Tibial artery (tissue), 4 donors: ENCODE measurements at regions not wholly inside any gene's neighbourhood (a gene's known extent, or its start where the extent isn't known, plus 50 kb on each side); places are given as distances from the start of the nearest gene placed in this dataset.

ENCODE experiments used
- DNase-seq, 2 donors: peaks; one replicate each; pipeline ENCODE4 v3.0.0-alpha.2; 2019
- H3K27ac ChIP-seq, 2 donors: fragments of 200-600 bp; sonication (generic) in 1 of 2; 1 replicate in 1 of 2; 2 replicates in 1 of 2; pipeline ENCODE4 v1.5.1; 2018 to 2019; ENCODE audit warnings: mild to moderate bottlenecking in 1 of 2
- H3K27me3 ChIP-seq, 2 donors: fragments of 200-600 bp; sonication (generic) in 1 of 2; one replicate each; pipeline versions ENCODE4 v1.5.1 to v1.6.0; 2016 to 2019
- H3K36me3 ChIP-seq, 3 donors: fragments of 200-600 bp; sonication (generic) in 2 of 3; one replicate each; pipeline ENCODE4 v1.5.1; 2016 to 2019; ENCODE audit warnings: mild to moderate bottlenecking in 2 of 3
- H3K4me1 ChIP-seq, 4 donors: fragments of 200-600 bp; sonication (generic) in 2 of 4; 1 replicate in 3 of 4; 2 replicates in 1 of 4; pipeline ENCODE4 v1.5.1; 2016 to 2019
- H3K4me3 ChIP-seq, 2 donors: fragments of 200-600 bp; sonication (generic) in 1 of 2; 1 replicate in 1 of 2; 2 replicates in 1 of 2; pipeline ENCODE4 v1.5.1; 2018 to 2019; ENCODE audit warnings: mild to moderate bottlenecking in 2 of 2
- H3K9me3 ChIP-seq, 3 donors: fragments of 200-600 bp; sonication (generic) in 1 of 3; one replicate each; pipeline ENCODE4 v1.5.1; 2016 to 2019
- intact Hi-C: fragments of 100-400 bp; cut with DNase I; formaldehyde crosslinking; loops from one replicate; pipeline ENCODE4 v1.15.0; 2023; ENCODE audit warnings: low total_unique reads
- TF ChIP-seq, protein P1 (sequence below), 2 experiments: fragments of 200-600 bp in 1 of 2; fragments of 450-650 bp in 1 of 2; IDR thresholded peaks; one replicate each; pipeline ENCODE4 v1.5.1; 2017 to 2019; ENCODE audit warnings: antibody characterized with exemption in 2 of 2, mild to moderate bottlenecking in 1 of 2, moderate library complexity in 1 of 2

DNA sequence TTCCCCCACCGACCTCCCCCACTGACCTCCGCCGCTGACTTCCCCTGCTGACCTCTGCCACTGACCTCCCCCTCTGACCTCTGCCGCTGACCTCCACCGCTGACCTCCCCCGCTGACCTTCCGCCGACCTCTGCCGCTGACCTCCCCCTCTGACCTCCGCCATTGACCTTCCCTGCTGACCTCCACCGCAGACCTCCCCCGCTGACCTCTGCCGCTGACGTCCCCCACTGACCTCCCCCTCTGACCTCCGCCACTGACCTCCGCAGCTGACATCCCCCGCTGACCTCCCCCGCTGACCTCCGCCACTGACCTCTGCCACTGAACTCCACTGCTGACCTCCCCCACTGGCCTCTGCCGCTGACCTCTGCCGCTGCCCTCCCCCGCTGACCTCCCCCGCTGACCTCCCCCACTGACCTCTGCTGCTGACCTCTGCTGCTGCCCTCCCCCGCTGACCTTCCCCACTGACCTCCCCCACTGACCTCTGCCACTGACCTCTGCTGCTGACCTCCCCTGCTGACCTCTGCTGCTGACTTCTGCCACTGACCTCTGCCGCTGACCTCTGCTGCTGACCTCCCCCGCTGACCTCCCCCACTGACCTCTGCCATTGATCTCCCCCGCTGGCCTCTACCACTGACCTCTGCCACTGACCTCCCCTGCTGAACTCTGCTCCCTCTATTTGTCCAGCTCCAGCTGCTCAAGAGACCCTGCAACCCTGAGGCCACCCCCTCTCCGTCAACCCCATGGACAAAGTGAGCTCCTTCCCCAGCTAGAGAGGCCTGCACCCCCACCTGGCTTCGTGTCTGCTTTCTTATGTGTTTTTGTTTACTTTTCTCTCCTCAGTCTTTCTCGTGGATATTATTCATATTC lies 91.4 kb upstream of the AFDN start:
- H3K27ac ChIP-seq, result no peak overlapping the region
- H3K27me3 ChIP-seq, result peaks cover 0 to 15% of the 10 kb centered on the region in 2 donors
- peak in 1 of 2 donors; percentile 61 for DNase-seq
- no peak overlapping the region for H3K4me3 ChIP-seq
- H3K4me1 ChIP-seq, result peaks cover 0 to 14% (median 9%) of the 10 kb centered on the region in 4 donors
- intact Hi-C loops, result no loop called here
- H3K9me3 ChIP-seq, result no peaks in the 10 kb centered on the region
- TF ChIP-seq, protein P1, sequence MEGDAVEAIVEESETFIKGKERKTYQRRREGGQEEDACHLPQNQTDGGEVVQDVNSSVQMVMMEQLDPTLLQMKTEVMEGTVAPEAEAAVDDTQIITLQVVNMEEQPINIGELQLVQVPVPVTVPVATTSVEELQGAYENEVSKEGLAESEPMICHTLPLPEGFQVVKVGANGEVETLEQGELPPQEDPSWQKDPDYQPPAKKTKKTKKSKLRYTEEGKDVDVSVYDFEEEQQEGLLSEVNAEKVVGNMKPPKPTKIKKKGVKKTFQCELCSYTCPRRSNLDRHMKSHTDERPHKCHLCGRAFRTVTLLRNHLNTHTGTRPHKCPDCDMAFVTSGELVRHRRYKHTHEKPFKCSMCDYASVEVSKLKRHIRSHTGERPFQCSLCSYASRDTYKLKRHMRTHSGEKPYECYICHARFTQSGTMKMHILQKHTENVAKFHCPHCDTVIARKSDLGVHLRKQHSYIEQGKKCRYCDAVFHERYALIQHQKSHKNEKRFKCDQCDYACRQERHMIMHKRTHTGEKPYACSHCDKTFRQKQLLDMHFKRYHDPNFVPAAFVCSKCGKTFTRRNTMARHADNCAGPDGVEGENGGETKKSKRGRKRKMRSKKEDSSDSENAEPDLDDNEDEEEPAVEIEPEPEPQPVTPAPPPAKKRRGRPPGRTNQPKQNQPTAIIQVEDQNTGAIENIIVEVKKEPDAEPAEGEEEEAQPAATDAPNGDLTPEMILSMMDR (IDR thresholded peaks at IDR 0.05), result no peak
- H3K36me3 ChIP-seq, result no peaks in the 10 kb centered on the region

DNA sequence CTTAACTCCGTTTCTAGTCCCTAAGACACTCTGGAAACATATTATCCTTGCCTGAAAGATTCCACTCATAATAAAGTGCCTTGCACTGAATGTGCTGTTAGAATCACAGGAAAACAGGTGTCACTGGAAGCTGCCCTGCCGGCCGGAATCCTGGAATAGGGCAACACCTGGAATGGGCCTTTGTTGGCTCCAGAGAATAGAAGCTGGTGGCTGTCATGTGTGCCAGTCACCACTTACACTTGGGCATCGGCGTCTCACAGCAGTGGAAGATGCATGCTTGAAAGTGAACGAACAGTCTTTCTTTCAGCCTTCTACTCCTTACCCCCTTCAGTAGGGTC lies 90.8 kb upstream of the AFDN start:
- H3K9me3 ChIP-seq, result no peaks in the 10 kb centered on the region
- peak in 1 of 2 donors; percentile 38 for DNase-seq
- no peak overlapping the region for H3K27ac ChIP-seq
- H3K27me3 ChIP-seq, result peaks cover 0 to 15% of the 10 kb centered on the region in 2 donors
- H3K4me3 ChIP-seq, result no peak overlapping the region
- H3K4me1 ChIP-seq, result peaks cover 0 to 14% (median 9%) of the 10 kb centered on the region in 4 donors
- TF ChIP-seq, protein P1 (IDR thresholded peaks at IDR 0.05), result no peak
- intact Hi-C loops, result no loop called here
- no peaks in the 10 kb centered on the region for H3K36me3 ChIP-seq

DNA sequence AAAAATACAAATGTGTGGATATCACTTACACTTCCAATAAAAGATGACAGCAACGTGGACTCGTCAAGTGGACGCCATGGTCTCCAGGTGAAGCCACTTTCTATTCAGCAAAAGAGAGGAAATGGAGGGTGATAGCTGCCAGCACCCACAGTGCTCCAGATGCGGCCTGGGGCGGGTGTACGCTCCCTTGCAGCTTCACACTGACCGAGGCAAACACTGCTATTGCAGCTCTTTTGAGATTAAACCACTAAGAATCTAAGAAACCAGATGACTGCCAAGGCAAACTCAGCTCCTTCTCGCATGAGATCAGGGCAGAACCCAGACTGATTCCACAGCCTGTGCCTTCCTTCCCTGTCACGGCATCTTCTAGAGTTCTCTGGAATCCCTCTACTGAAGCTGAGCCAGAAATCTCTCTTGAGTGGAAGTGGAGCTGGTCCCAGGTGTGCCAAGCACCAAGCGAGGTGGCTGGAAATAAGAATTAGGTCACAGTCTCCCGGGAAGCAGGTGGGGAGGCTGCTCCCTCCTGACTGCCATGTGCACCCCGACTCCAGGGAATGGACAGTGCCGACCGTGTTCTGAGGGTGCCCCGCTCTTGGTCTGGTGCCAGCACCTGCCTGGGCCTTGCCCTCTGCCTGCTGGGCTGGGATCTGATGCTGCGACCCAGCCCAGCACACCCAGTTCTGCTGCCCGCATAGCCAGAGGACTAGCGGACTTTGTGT lies 90.1 kb upstream of the AFDN start:
- peak in 1 of 2 donors; percentile 15 for DNase-seq
- TF ChIP-seq, protein P1 (IDR thresholded peaks at IDR 0.05), result no peak
- H3K4me3 ChIP-seq, result no peak overlapping the region
- no peaks in the 10 kb centered on the region for H3K36me3 ChIP-seq
- H3K9me3 ChIP-seq, result no peaks in the 10 kb centered on the region
- H3K27ac ChIP-seq, result no peak overlapping the region
- peaks cover 0 to 15% of the 10 kb centered on the region in 2 donors for H3K27me3 ChIP-seq
- intact Hi-C loops, result no loop called here
- H3K4me1 ChIP-seq, result peaks cover 0 to 13% (median 9%) of the 10 kb centered on the region in 4 donors

DNA sequence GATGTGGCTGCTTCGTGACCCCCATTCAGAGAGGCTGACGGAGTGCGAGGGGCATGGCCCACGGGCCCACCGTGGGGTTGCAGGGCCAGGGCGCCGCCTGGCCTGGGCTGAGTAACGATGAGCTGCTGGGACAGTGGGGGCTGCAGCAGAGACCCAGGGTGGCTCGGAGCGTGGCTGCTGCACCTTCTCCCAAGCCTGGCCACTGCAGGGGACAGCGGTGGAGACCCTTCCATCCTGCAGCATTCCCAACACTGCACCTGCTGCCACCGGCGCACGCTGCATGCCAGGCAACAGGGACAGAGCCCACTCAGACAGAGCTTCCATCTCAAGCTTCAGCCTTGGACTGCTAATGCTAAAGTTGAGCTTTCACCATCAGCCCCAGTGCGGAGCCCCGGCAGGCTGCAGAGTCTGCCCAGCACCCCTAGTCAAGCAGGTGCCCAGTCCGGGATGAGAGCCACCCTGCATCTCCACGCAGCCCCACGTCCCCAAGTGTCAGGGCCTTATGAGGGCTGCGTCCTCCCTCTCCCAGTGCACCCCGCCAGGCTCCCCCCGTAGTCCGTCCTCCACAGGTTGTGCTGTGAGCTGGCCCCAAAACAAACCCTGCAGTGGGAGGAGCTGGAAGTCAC lies 89.4 kb upstream of the AFDN start:
- H3K4me1 ChIP-seq, result peaks cover 0 to 10% (median 9%) of the 10 kb centered on the region in 4 donors
- peaks cover 0 to 15% of the 10 kb centered on the region in 2 donors for H3K27me3 ChIP-seq
- no peaks in the 10 kb centered on the region for H3K9me3 ChIP-seq
- peak in 1 of 2 donors; percentile 62 for DNase-seq
- intact Hi-C loops, result no loop called here
- H3K36me3 ChIP-seq, result no peaks in the 10 kb centered on the region
- TF ChIP-seq, protein P1 (IDR thresholded peaks at IDR 0.05), result no peak
- no peak overlapping the region for H3K27ac ChIP-seq
- H3K4me3 ChIP-seq, result no peak overlapping the region

DNA sequence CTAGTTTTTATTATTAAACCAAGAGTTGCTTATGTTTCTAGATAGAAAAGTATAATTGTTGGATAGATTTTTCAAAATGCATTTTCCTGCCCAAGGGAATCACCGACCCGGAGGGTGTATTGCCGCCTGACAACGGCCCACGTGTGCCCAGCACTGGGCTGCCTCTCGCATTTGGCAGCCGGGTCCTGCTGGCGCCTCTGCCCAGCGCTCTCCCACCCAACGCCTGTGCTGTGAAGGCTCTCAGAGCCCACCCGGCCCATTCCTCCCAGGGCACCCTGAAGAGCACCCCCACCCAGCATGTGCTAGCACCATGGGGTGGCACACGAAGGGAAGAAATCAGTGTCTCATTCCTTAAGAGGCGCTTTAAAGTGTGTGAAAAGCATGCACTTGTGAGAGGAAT lies 88.3 kb upstream of the AFDN start:
- Histone ChIP-seq H3K4me3 (no peak overlapping the region), H3K4me1 (peaks cover 0 to 10% (median 9%) of the 10 kb centered on the region in 4 donors), H3K9me3 (no peaks in the 10 kb centered on the region), H3K27me3 (peaks cover 0 to 15% of the 10 kb centered on the region in 2 donors), H3K27ac (no peak overlapping the region), H3K36me3 (no peaks in the 10 kb centered on the region)
- peak in 1 of 2 donors; percentile 35 for DNase-seq
- intact Hi-C loops, result no loop called here
- TF ChIP-seq, protein P1 (IDR thresholded peaks at IDR 0.05), result no peak
